Fibroblast of villous mesenchyme (primary cell): ENCODE measurements at regions not wholly inside any gene's neighbourhood (a gene's known extent, or its start where the extent isn't known, plus 50 kb on each side); places are given as distances from the start of the nearest gene placed in this dataset.
"Not testable (repeated sequence)": the region's sequence is repeated elsewhere in the genome, so short reads cannot be mapped to it uniquely, and the experiment has no call there.

Source experiments
- DNase-seq: peaks from one replicate; pipeline ENCODE4 v3.0.0-alpha.2; 2010; ENCODE audit warnings: low read depth
- H3K4me3 ChIP-seq: 2 replicates; pipeline ENCODE4 v1.5.1; 2011; ENCODE audit warnings: low read depth, mild to moderate bottlenecking, low read length
- CTCF ChIP-seq: IDR thresholded peaks from 2 replicates; pipeline ENCODE4 v1.5.1; 2012; ENCODE audit warnings: low read depth, mild to moderate bottlenecking, low read length; ENCODE audit not compliant: insufficient read depth

DNA sequence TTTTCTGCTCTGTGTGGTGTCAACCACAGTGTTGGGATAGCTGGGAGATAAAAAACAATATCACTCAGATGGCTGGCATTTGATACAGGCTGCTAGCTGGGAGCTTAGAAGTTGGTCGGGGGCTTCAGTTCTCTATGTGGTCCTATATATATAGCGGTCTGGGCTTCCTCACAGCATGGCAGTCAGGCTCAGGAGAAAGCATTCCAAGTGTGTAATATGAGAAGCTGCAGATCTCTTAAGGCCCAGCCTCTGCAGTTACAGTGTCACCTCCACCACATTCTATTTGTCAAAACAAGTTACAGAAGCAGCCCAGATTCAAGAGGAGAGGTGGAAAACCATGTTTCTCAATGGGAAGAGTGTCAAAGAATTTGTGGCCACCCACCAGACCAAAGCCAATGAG lies 108.1 kb upstream of the NIPBL start:
- no peak overlapping the region for H3K4me3 ChIP-seq
- TF ChIP-seq CTCF: no peak
- peak; percentile 3 for DNase-seq

GRCh38 chr5:36769129-36769770 lies 107.3 kb upstream of the NIPBL start:
- no peak for TF ChIP-seq CTCF
- no peak overlapping the region for H3K4me3 ChIP-seq
- no peak for DNase-seq

- no peak overlapping the region for H3K4me3 ChIP-seq
- DNase-seq: no peak
- no peak for TF ChIP-seq CTCF
Observed at GRCh38 chr5:36770125-36770524, 106.4 kb upstream of the NIPBL start.

DNA sequence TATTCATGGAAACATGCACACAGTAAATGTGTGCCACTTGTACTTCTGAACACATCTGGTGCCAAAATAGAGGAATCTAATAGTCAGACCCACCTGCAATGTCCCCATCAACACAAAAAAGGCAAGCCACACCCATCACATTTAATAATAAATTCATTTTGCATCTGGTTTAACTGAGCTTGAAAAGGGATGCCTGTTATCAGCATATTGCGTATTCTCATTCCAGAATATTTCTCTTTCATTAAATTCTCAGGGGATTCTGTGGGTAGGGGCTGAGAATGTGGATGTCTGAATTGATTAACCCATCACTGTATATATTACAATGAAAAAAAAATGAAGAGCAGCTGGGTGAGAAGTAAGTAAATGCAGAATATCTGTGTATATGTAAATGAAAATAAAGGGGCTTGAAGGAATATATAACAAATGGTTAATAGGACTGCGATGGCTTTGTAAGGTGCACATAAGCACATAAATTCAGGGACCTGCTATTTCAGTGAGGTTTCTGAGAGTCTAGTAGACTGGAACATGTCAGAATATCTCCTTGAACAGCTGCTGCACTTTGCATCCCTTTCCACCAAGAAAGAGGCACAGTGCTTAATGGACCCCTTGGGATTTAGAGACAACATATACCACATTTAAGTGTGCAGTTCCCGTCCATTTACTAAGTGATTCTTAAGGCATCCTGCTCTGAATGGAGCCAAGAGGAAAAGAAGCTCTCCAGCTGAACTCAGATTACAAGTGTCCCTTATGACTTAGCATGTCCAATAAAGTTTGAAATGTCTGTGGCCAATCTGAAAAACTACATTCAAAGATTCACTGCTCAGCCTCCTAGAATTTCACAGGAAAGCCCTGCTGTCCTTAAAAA lies 104.1 kb upstream of the NIPBL start:
- DNase-seq: no peak
- no peak overlapping the region for H3K4me3 ChIP-seq
- TF ChIP-seq CTCF: no peak

GRCh38 chr5:36777105-36777757 lies 99.3 kb upstream of the NIPBL start:
- peak; percentile 65 for TF ChIP-seq CTCF
- H3K4me3 ChIP-seq: no peak overlapping the region
- peak; percentile 44 for DNase-seq

GRCh38 chr5:36778336-36778735 lies 98.2 kb upstream of the NIPBL start:
- TF ChIP-seq CTCF: no peak
- no peak for DNase-seq
- no peak overlapping the region for H3K4me3 ChIP-seq

- not testable (repeated sequence) for DNase-seq, H3K4me3 ChIP-seq
Observed at GRCh38 chr5:36782612-36783011, 94.0 kb upstream of the NIPBL start.
